ENCODE measurements at regions not wholly inside any gene's neighbourhood (a gene's known extent, or its start where the extent isn't known, plus 50 kb on each side); places are given as distances from the start of the nearest gene placed in this dataset.
A peak's percentile ranks its signal among the peaks of the same experiment; 100 is the strongest.

DNA sequence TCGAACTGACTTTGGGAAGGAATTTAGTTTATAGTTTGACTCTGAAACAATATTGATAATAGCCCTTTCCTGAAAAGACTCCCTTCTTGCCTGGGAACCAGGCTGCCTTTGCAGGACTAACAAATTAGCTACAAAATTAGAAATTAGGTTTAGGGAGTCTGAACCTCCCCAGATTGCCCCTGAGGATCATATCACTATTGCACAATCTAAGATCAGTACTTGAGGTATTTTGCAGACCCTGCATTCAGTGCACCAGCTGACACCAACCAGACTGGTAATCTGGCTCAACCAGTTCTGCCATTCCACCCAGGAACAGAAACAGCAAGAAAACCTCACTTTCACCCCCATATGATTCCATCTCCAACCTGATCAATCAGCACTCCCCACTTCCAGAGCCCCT lies 131.8 kb upstream of the GALNT5 start:
- Histone ChIP-seq H3K4me3 (no peak overlapping the region), H3K36me3 (no peaks in the 10 kb centered on the region), H3K27ac (no peak overlapping the region), H3K27me3 (no peaks in the 10 kb centered on the region), H3K4me1 (peaks cover 0 to 6% (median 3%) of the 10 kb centered on the region in 4 donors), H3K9me3 (no peaks in the 10 kb centered on the region)
- ATAC-seq (ENCODE audit: low FRiP score in 2 of 2), result no peak
- TF ChIP-seq, protein P1, sequence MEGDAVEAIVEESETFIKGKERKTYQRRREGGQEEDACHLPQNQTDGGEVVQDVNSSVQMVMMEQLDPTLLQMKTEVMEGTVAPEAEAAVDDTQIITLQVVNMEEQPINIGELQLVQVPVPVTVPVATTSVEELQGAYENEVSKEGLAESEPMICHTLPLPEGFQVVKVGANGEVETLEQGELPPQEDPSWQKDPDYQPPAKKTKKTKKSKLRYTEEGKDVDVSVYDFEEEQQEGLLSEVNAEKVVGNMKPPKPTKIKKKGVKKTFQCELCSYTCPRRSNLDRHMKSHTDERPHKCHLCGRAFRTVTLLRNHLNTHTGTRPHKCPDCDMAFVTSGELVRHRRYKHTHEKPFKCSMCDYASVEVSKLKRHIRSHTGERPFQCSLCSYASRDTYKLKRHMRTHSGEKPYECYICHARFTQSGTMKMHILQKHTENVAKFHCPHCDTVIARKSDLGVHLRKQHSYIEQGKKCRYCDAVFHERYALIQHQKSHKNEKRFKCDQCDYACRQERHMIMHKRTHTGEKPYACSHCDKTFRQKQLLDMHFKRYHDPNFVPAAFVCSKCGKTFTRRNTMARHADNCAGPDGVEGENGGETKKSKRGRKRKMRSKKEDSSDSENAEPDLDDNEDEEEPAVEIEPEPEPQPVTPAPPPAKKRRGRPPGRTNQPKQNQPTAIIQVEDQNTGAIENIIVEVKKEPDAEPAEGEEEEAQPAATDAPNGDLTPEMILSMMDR (IDR thresholded peaks at IDR 0.05), result no peak
- no peak for TF ChIP-seq EP300 (IDR thresholded peaks at IDR 0.05)
- TF ChIP-seq POLR2AphosphoS5 (IDR thresholded peaks at IDR 0.05), result no peak
- no peak for TF ChIP-seq POLR2A (IDR thresholded peaks at IDR 0.05)
- WGBS, 2 donors, result 62 to 73% methylated on average over 1 of the region's 1 CpG
- no peak for DNase-seq

DNA sequence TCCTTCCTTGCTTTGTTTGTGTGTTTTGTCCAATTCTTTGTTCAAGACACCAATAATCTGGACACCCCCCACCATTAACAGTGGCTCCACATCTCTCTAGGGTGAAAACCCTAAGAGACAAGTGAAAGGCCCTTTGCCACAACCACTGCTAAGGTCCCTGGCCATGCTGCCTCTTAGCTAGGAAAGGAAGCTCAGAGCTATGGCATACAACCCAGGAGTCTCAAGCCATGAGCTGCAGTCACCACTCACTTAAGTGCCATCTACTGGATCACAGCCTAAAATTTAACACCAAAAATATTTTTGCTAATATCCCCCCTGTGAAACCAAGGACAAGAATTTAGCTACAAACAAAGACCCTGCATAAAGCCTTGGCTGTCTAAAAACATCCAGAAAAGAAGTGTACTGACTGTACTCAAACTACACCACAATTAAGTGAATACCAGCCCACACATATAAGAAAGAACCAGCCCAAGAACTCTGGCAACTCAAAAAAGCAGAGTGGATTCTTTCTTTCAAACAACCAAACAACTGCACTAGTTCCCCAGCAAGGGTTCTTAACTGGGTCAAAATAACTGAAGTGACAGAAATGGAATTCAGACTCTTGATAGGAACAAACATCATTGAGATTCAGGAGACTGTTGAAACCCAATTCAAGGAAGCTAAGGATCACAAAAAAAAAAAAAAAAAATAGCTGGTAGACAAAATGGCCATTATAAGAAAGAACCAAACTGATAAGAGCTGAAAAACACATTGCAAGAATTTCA lies 130.1 kb upstream of the GALNT5 start:
- H3K27ac ChIP-seq, result peak overlapping the region; percentile 43 to 53 (median 48)
- H3K4me1 ChIP-seq, result peaks cover 0 to 6% (median 3%) of the 10 kb centered on the region in 4 donors
- H3K36me3 ChIP-seq, result no peaks in the 10 kb centered on the region
- no peaks in the 10 kb centered on the region for H3K9me3 ChIP-seq
- ATAC-seq (ENCODE audit: low FRiP score in 2 of 2) (peak; percentile 49 to 58), DNase-seq (no peak)
- TF ChIP-seq POLR2A (IDR thresholded peaks at IDR 0.05) (no peak), POLR2AphosphoS5 (IDR thresholded peaks at IDR 0.05) (no peak), EP300 (IDR thresholded peaks at IDR 0.05) (no peak)
- TF ChIP-seq, protein P1 (IDR thresholded peaks at IDR 0.05), result no peak
- H3K27me3 ChIP-seq, result no peaks in the 10 kb centered on the region
- H3K4me3 ChIP-seq, result no peak overlapping the region

DNA sequence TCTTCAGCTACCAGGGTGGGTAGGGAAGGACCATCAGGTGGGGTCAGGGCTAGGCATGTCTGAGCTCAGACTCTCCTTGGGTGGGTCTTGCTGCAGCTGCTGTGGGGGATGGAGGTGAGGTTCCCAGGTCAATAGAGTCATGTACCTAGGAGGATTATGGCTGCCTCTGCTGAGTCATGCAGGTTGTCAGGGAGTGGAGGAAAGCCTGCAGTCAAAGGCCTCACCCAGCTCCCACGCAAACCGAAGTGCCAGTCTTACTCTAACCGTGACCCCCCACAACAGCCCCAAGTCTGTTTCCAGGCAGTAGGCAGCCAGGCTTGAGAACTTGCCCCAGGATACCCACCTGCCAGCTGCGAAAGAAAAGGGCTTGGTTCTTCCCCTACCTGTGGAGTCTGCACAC lies 113.6 kb upstream of the GALNT5 start:
- no peak overlapping the region for H3K27ac ChIP-seq
- ATAC-seq (ENCODE audit: low FRiP score in 2 of 2), result no peak
- no peak for DNase-seq
- no peaks in the 10 kb centered on the region for H3K4me1 ChIP-seq
- no peaks in the 10 kb centered on the region for H3K27me3 ChIP-seq
- TF ChIP-seq, protein P1 (IDR thresholded peaks at IDR 0.05), result no peak
- TF ChIP-seq POLR2A (IDR thresholded peaks at IDR 0.05) (no peak), POLR2AphosphoS5 (IDR thresholded peaks at IDR 0.05) (no peak), EP300 (IDR thresholded peaks at IDR 0.05) (no peak)
- WGBS, 2 donors, result 95 to 100% methylated on average over 2 to 4 of the region's 4 CpGs
- H3K36me3 ChIP-seq, result no peaks in the 10 kb centered on the region
- H3K4me3 ChIP-seq, result no peak overlapping the region
- no peaks in the 10 kb centered on the region for H3K9me3 ChIP-seq

DNA sequence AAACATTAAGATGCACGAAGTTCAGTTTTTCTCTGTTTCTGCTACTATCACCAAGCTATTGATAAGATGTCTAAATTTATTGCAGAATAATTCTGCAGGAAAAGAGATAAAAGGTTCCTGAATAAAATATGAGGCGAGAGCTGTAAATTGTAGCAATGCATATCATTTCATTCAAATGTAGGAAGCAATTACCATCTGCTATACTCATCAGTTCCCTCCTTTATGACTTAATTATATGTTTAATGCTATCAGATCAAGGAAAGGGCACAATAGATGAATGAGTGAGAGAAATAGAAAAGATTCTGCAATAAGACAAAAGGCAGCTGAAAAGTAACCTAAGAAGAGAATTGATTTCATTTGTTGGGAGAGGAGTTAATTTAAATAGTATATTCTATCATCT lies 108.2 kb upstream of the GALNT5 start:
- no peaks in the 10 kb centered on the region for H3K27me3 ChIP-seq
- no peak overlapping the region for H3K27ac ChIP-seq
- WGBS, 2 donors, result 45 to 47% methylated on average over 2 of the region's 2 CpGs
- TF ChIP-seq EP300 (IDR thresholded peaks at IDR 0.05) (no peak), POLR2AphosphoS5 (IDR thresholded peaks at IDR 0.05) (no peak), POLR2A (IDR thresholded peaks at IDR 0.05) (no peak)
- TF ChIP-seq, protein P1 (IDR thresholded peaks at IDR 0.05), result no peak
- H3K4me3 ChIP-seq, result no peak overlapping the region
- no peaks in the 10 kb centered on the region for H3K36me3 ChIP-seq
- ATAC-seq (ENCODE audit: low FRiP score in 2 of 2) (no peak), DNase-seq (no peak)
- H3K4me1 ChIP-seq, result no peaks in the 10 kb centered on the region
- H3K9me3 ChIP-seq, result no peaks in the 10 kb centered on the region

DNA sequence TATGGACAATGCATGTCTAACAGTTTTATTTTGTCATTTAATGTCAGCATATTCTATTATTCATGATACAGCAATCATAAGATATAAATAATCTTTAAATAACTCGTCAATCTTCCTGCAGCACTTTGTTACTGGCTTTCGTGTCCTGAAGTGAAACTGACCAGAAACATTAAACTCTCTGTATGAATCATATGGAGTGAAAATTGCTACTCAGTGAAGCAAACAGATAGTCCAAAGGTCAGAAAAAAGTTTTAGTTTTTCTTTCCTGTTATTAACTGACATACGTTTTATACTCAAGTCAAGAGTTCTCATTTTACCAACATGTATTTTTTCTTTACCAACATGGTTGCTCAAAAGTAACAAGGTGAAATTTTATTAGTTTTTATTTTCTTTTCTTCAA lies 106.8 kb upstream of the GALNT5 start:
- 75 to 83% methylated on average over 3 of the region's 3 CpGs for WGBS, 2 donors
- Histone ChIP-seq H3K27me3 (no peaks in the 10 kb centered on the region), H3K27ac (no peak overlapping the region), H3K36me3 (no peaks in the 10 kb centered on the region), H3K4me1 (no peaks in the 10 kb centered on the region), H3K4me3 (no peak overlapping the region), H3K9me3 (no peaks in the 10 kb centered on the region)
- DNase-seq (no peak), ATAC-seq (ENCODE audit: low FRiP score in 2 of 2) (no peak)
- TF ChIP-seq POLR2AphosphoS5 (IDR thresholded peaks at IDR 0.05) (no peak), POLR2A (IDR thresholded peaks at IDR 0.05) (no peak), EP300 (IDR thresholded peaks at IDR 0.05) (no peak)
- TF ChIP-seq, protein P1 (IDR thresholded peaks at IDR 0.05), result no peak
